OCI-LY7 (cell line): ENCODE measurements at regions not wholly inside any gene's neighbourhood (a gene's known extent, or its start where the extent isn't known, plus 50 kb on each side); places are given as distances from the start of the nearest gene placed in this dataset.

Experiments used
- BruUV-seq: library from RNA; stranded (reverse); fragments of 400-500 nt; replicated peaks from 2 replicates; lab custom pipeline; 2021; lab: Mats Ljungman, UMichigan
- CTCF ChIA-PET: fragments of 300-600 bp; sonication (Branson Sonifier 250); formaldehyde crosslinking; loops from one replicate; lab custom pipeline; 2022; ENCODE audit warnings: antibody characterized with exemption; ENCODE audit not compliant: unreplicated experiment; lab: Charles Lee
- POLR2A ChIA-PET: fragments of 300-600 bp; sonication (Branson Sonifier 250); formaldehyde crosslinking; loops from one replicate; lab custom pipeline; 2022; ENCODE audit warnings: antibody characterized with exemption; lab: Charles Lee
- DNase-seq: peaks from one replicate; pipeline ENCODE4 v3.0.0-alpha.2; 2015; ENCODE audit warnings: low spot score
- H2AFZ ChIP-seq: fragments of 200-600 bp; sonication (generic), shearing (Covaris generic); 2 replicates; pipeline ENCODE4 v1.6.1; 2014; ENCODE audit warnings: mild to moderate bottlenecking, antibody characterized with exemption, low read length, moderate library complexity
- H3K27ac ChIP-seq: fragments of 200-600 bp; sonication (generic); 2 replicates; pipeline ENCODE4 v1.5.1; 2014; ENCODE audit warnings: mixed run types, low read depth, mild to moderate bottlenecking, moderate library complexity, low read length, inconsistent platforms; ENCODE audit not compliant: poor library complexity, severe bottlenecking
- H3K36me3 ChIP-seq: fragments of 200-600 bp; sonication (generic); 2 replicates; pipeline ENCODE4 v1.6.1; 2014; ENCODE audit warnings: mild to moderate bottlenecking, antibody characterized with exemption, low read length, moderate library complexity, mixed read lengths; ENCODE audit not compliant: insufficient read depth
- H3K4me1 ChIP-seq: fragments of 200-600 bp; sonication (generic); 2 replicates; pipeline ENCODE4 v1.5.1; 2014; ENCODE audit warnings: mild to moderate bottlenecking, low read length; ENCODE audit not compliant: insufficient read depth, poor library complexity, severe bottlenecking
- H3K4me2 ChIP-seq: fragments of 200-600 bp; sonication (generic); 2 replicates; pipeline ENCODE4 v1.6.1; 2014; ENCODE audit warnings: mild to moderate bottlenecking, low read length
- H3K4me3 ChIP-seq: fragments of 200-600 bp; sonication (generic); 2 replicates; pipeline ENCODE4 v1.5.1; 2014; ENCODE audit warnings: mild to moderate bottlenecking, low read depth, low read length; ENCODE audit not compliant: poor library complexity, severe bottlenecking
- H3K79me2 ChIP-seq: fragments of 200-600 bp; sonication (generic); 2 replicates; pipeline ENCODE4 v1.6.1; 2016; ENCODE audit warnings: low read depth, mild to moderate bottlenecking, low read length, moderate library complexity, mixed read lengths; ENCODE audit not compliant: insufficient read depth
- H3K9me2 ChIP-seq: fragments of 200-600 bp; sonication (generic); 2 replicates; pipeline ENCODE4 v1.6.1; 2016; ENCODE audit warnings: mild to moderate bottlenecking, low read length, mixed read lengths; ENCODE audit not compliant: insufficient read depth
- H3K9me3 ChIP-seq: fragments of 200-600 bp; sonication (generic); 2 replicates; pipeline ENCODE4 v1.6.1; 2014; ENCODE audit warnings: mild to moderate bottlenecking, mixed run types, low read length, mixed read lengths
- H4K20me1 ChIP-seq: fragments of 200-600 bp; sonication (generic); 2 replicates; pipeline ENCODE4 v1.6.1; 2014; ENCODE audit warnings: mild to moderate bottlenecking, antibody characterized with exemption, low read length, moderate library complexity, mixed read lengths; ENCODE audit not compliant: insufficient read depth
- CTCF ChIP-seq: fragments of 200-600 bp; sonication (generic); conservative IDR thresholded peaks from 2 replicates; pipeline ENCODE4 v1.5.1; 2014; ENCODE audit warnings: mild to moderate bottlenecking, antibody characterized with exemption, low read length, moderate library complexity, mixed read lengths
- EZH2phosphoT487 ChIP-seq: fragments of 200-600 bp; sonication (generic); IDR thresholded peaks from 2 replicates; pipeline ENCODE4 v1.6.1; 2018; ENCODE audit warnings: low read depth, borderline replicate concordance, mild to moderate bottlenecking, mixed run types, antibody characterized with exemption, low read length, moderate library complexity, mixed read lengths
- intact Hi-C: fragments of 100-400 bp; cut with micrococcal nuclease; formaldehyde crosslinking; loops from one replicate; pipeline ENCODE4 v1.10.0; 2022; ENCODE audit not compliant: unreplicated experiment

- Histone ChIP-seq H3K4me3 (no peak overlapping the region), H3K79me2 (no peaks in the 10 kb centered on the region), H3K9me2 (no peaks in the 10 kb centered on the region), H3K36me3 (no peaks in the 10 kb centered on the region), H3K4me2 (no peak overlapping the region), H4K20me1 (no peaks in the 10 kb centered on the region), H3K9me3 (no peaks in the 10 kb centered on the region), H3K27ac (no peak overlapping the region), H2AFZ (no peak overlapping the region), H3K4me1 (no peaks in the 10 kb centered on the region)
- intact Hi-C loops: no loop called here
- TF ChIP-seq CTCF: no peak
- BruUV-seq: no TSS peak
- no peak for DNase-seq
- ChIA-PET CTCF (no interaction called here), POLR2A (no interaction called here)
Observed at GRCh38 chr3:45311953-45312801, 76.2 kb upstream of the LARS2 start.

- Histone ChIP-seq H3K4me1 (no peaks in the 10 kb centered on the region), H3K4me3 (no peak overlapping the region), H2AFZ (no peak overlapping the region), H3K27ac (no peak overlapping the region), H3K9me2 (no peaks in the 10 kb centered on the region), H3K79me2 (no peaks in the 10 kb centered on the region), H4K20me1 (no peaks in the 10 kb centered on the region), H3K9me3 (no peaks in the 10 kb centered on the region), H3K36me3 (no peaks in the 10 kb centered on the region), H3K4me2 (no peak overlapping the region)
- CTCF ChIA-PET: no interaction called here
- TF ChIP-seq CTCF (no peak), EZH2phosphoT487 (no peak)
- intact Hi-C loops: no loop called here
- POLR2A ChIA-PET: interaction anchor here (0.8 kb wide), 1 partner anchor 12 kb away, joined by 3 read pairs; no protein-coding TSS in a partner anchor
- BruUV-seq: no TSS peak
- DNase-seq: no peak
Observed at GRCh38 chr3:45312836-45313493, 75.4 kb upstream of the LARS2 start.
